Esophagus squamous epithelium (tissue), 4 donors: ENCODE measurements at regions not wholly inside any gene's neighbourhood (a gene's known extent, or its start where the extent isn't known, plus 50 kb on each side); places are given as distances from the start of the nearest gene placed in this dataset.

Experiments used
- CTCF ChIP-seq, 6 experiments: fragments of 450-650 bp in 4 of 6; fragments of 200-600 bp in 2 of 6; sonication (generic) in 2 of 6; IDR thresholded peaks; one replicate each; pipeline ENCODE4 v1.5.1; 2016 to 2019; ENCODE audit warnings: antibody characterized with exemption in 6 of 6, mild to moderate bottlenecking in 4 of 6, moderate library complexity in 4 of 6
- POLR2A ChIP-seq, 4 donors: fragments of 450-650 bp; IDR thresholded peaks; one replicate each; pipeline ENCODE4 v1.6.1; 2017; ENCODE audit warnings: antibody characterized with exemption in 4 of 4, mild to moderate bottlenecking in 4 of 4, moderate library complexity in 3 of 4

GRCh38 chr18:51861046-51861445, 479.0 kb upstream of the DCC start:
- no peak for TF ChIP-seq CTCF (IDR thresholded peaks at IDR 0.05)
- TF ChIP-seq POLR2A (IDR thresholded peaks at IDR 0.05), result no peak
